IMR-90 (cell line): ENCODE measurements at regions not wholly inside any gene's neighbourhood (a gene's known extent, or its start where the extent isn't known, plus 50 kb on each side); places are given as distances from the start of the nearest gene placed in this dataset.

ENCODE experiments used
- ATAC-seq: fragments of 200-7000 bp; cut with Tn5 transposase; 2 replicates; pipeline ENCODE4 v1.9.1; 2020; ENCODE audit warnings: low read depth, mild to moderate bottlenecking, moderate library complexity
- BruUV-seq: library from RNA; stranded (reverse); fragments of 400-500 nt; replicated peaks from 2 replicates; lab custom pipeline; 2021; lab: Mats Ljungman, UMichigan
- CTCF ChIA-PET: fragments of 300-600 bp; formaldehyde crosslinking; extraction: SDS; loops from one replicate; lab custom pipeline; 2021; ENCODE audit warnings: antibody characterized with exemption; lab: Yijun Ruan, JAX
- POLR2A ChIA-PET: fragments of 300-600 bp; sonication (Branson Sonifier 250); formaldehyde crosslinking; loops from one replicate; lab custom pipeline; 2022; ENCODE audit warnings: antibody characterized with exemption; ENCODE audit not compliant: unreplicated experiment; lab: Charles Lee
- DNase-seq: peaks from one replicate; pipeline ENCODE4 v3.0.0; 2013
- H2AFZ ChIP-seq: replicated peaks from 2 replicates; pipeline ENCODE3; 2013; ENCODE audit warnings: low read length, mild to moderate bottlenecking; ENCODE audit not compliant: poor library complexity
- H2AK5ac ChIP-seq: 2 replicates; pipeline ENCODE4 v1.6.1; 2013; ENCODE audit warnings: low read depth, low read length, inconsistent platforms
- H2AK9ac ChIP-seq: replicated peaks from 2 replicates; pipeline ENCODE3; 2013; ENCODE audit warnings: mild to moderate bottlenecking, low read depth, low read length, moderate library complexity; ENCODE audit not compliant: poor library complexity
- H2BK120ac ChIP-seq: 2 replicates; pipeline ENCODE4 v1.6.1; 2013; ENCODE audit warnings: low read depth, low read length, inconsistent platforms
- H2BK15ac ChIP-seq: 3 replicates; pipeline ENCODE4 v1.6.1; 2013; ENCODE audit warnings: low read depth, low read length, inconsistent platforms
- H2BK20ac ChIP-seq: 2 replicates; pipeline ENCODE4 v1.6.1; 2013; ENCODE audit warnings: low read depth, mild to moderate bottlenecking, inconsistent platforms, low read length, moderate library complexity
- H2BK5ac ChIP-seq: 2 replicates; pipeline ENCODE4 v1.6.1; 2013; ENCODE audit warnings: mild to moderate bottlenecking, low read depth, low read length, inconsistent platforms; ENCODE audit not compliant: poor library complexity, severe bottlenecking
- H3K14ac ChIP-seq: replicated peaks from 2 replicates; pipeline ENCODE4 v1.6.1; 2013; ENCODE audit warnings: low read depth, low read length, inconsistent platforms
- H3K18ac ChIP-seq: 2 replicates; pipeline ENCODE4 v1.6.1; 2013; ENCODE audit warnings: low read depth, low read length, control low read depth
- H3K23ac ChIP-seq: 2 replicates; pipeline ENCODE4 v1.6.1; 2013; ENCODE audit warnings: low read depth, low read length, inconsistent platforms
- H3K27ac ChIP-seq: 2 replicates; pipeline ENCODE4 v1.5.1; 2013; ENCODE audit warnings: mild to moderate bottlenecking, control low read depth, low read length; ENCODE audit not compliant: insufficient read depth
- H3K27me3 ChIP-seq: 2 replicates; pipeline ENCODE4 v1.6.1; 2013; ENCODE audit warnings: low read length; ENCODE audit not compliant: control insufficient read depth, insufficient read depth
- H3K36me3 ChIP-seq: 2 replicates; pipeline ENCODE4 v1.6.1; 2013; ENCODE audit warnings: low read length, mixed read lengths; ENCODE audit not compliant: control insufficient read depth, insufficient read depth
- H3K4ac ChIP-seq: 2 replicates; pipeline ENCODE4 v1.6.1; 2013; ENCODE audit warnings: low read depth, low read length, inconsistent platforms
- H3K4me1 ChIP-seq: 2 replicates; pipeline ENCODE4 v1.6.1; 2013; ENCODE audit warnings: low read length, mixed read lengths; ENCODE audit not compliant: control insufficient read depth, insufficient read depth
- H3K4me2 ChIP-seq: 2 replicates; pipeline ENCODE4 v1.6.1; 2013; ENCODE audit warnings: low read depth, mild to moderate bottlenecking, control low read depth, low read length, moderate library complexity
- H3K4me3 ChIP-seq: 2 replicates; pipeline ENCODE4 v1.5.1; 2013; ENCODE audit warnings: low read depth, mild to moderate bottlenecking, control low read depth, low read length, moderate library complexity; ENCODE audit not compliant: insufficient read depth
- H3K56ac ChIP-seq: 2 replicates; pipeline ENCODE4 v1.6.1; 2013; ENCODE audit warnings: low read length, inconsistent platforms; ENCODE audit not compliant: insufficient read depth; ENCODE audit errors: extremely low read depth
- H3K79me1 ChIP-seq, 2 experiments: 2 replicates each; pipeline ENCODE4 v1.6.1; 2013; ENCODE audit warnings: low read length in 2 of 2, inconsistent platforms in 1 of 2, low read depth in 1 of 2
- H3K9ac ChIP-seq: 2 replicates; pipeline ENCODE4 v1.6.1; 2013; ENCODE audit warnings: low read depth, low read length, control low read depth
- H3K9me1 ChIP-seq: 2 replicates; pipeline ENCODE4 v1.6.1; 2013; ENCODE audit warnings: low read length, inconsistent platforms; ENCODE audit not compliant: insufficient read depth
- H3K9me3 ChIP-seq: 2 replicates; pipeline ENCODE4 v1.6.1; 2013; ENCODE audit warnings: low read length; ENCODE audit not compliant: control insufficient read depth, insufficient read depth
- H4K20me1 ChIP-seq: 2 replicates; pipeline ENCODE4 v1.6.1; 2013; ENCODE audit warnings: low read length, inconsistent platforms; ENCODE audit not compliant: insufficient read depth
- H4K5ac ChIP-seq: 2 replicates; pipeline ENCODE4 v1.6.1; 2013; ENCODE audit warnings: mild to moderate bottlenecking, low read depth, low read length, control low read depth
- H4K8ac ChIP-seq, 2 experiments: 2 replicates each; pipeline ENCODE4 v1.6.1; 2013; ENCODE audit warnings: low read depth in 2 of 2, low read length in 2 of 2, control low read depth in 1 of 2, inconsistent platforms in 1 of 2
- H4K91ac ChIP-seq: 2 replicates; pipeline ENCODE4 v1.6.1; 2013; ENCODE audit warnings: low read depth, low read length, inconsistent platforms; ENCODE audit not compliant: insufficient read depth
- BHLHE40 ChIP-seq: fragments of 150-350 bp; IDR thresholded peaks from 2 replicates; pipeline ENCODE4 v1.6.1; 2016; ENCODE audit warnings: mild to moderate bottlenecking, low read depth, low read length
- CEBPB ChIP-seq: IDR thresholded peaks from 2 replicates; pipeline ENCODE4 v1.6.1; 2012; ENCODE audit warnings: low read depth, low read length, improper control_type of control experiment
- CHD1 ChIP-seq: IDR thresholded peaks from 2 replicates; pipeline ENCODE4 v1.6.1; 2012; ENCODE audit warnings: low read depth, low read length, improper control_type of control experiment
- CTCF ChIP-seq: conservative IDR thresholded peaks from 2 replicates; pipeline ENCODE4 v1.5.1; 2012; ENCODE audit warnings: mild to moderate bottlenecking, low read depth, low read length, improper control_type of control experiment
- ELK1 ChIP-seq: fragments of 150-350 bp; IDR thresholded peaks from 2 replicates; pipeline ENCODE4 v1.6.1; 2016; ENCODE audit warnings: low read depth, mild to moderate bottlenecking, low read length, moderate library complexity, borderline replicate concordance
- MAFK ChIP-seq: IDR thresholded peaks from 2 replicates; pipeline ENCODE4 v1.6.1; 2012; ENCODE audit warnings: low read depth, low read length, improper control_type of control experiment
- MAZ ChIP-seq: IDR thresholded peaks from 2 replicates; pipeline ENCODE4 v1.6.1; 2012; ENCODE audit warnings: low read depth, mild to moderate bottlenecking, low read length, improper control_type of control experiment, moderate library complexity, borderline replicate concordance
- MXI1 ChIP-seq: IDR thresholded peaks from 2 replicates; pipeline ENCODE4 v1.6.1; 2012; ENCODE audit warnings: low read depth, mild to moderate bottlenecking, low read length, moderate library complexity, borderline replicate concordance
- NFE2L2 ChIP-seq: fragments of 150-350 bp; IDR thresholded peaks from 2 replicates; pipeline ENCODE4 v1.6.1; 2016; ENCODE audit warnings: low read depth, mild to moderate bottlenecking, low read length
- POLR2A ChIP-seq: IDR thresholded peaks from 2 replicates; pipeline ENCODE4 v1.6.1; 2012; ENCODE audit warnings: mild to moderate bottlenecking, low read depth, low read length
- RAD21 ChIP-seq: IDR thresholded peaks from 2 replicates; pipeline ENCODE4 v1.6.1; 2012; ENCODE audit warnings: low read length, improper control_type of control experiment
- RCOR1 ChIP-seq: IDR thresholded peaks from 2 replicates; pipeline ENCODE4 v1.6.1; 2012; ENCODE audit warnings: mild to moderate bottlenecking, low read length, improper control_type of control experiment; ENCODE audit not compliant: insufficient replicate concordance
- RFX5 ChIP-seq: IDR thresholded peaks from 2 replicates; pipeline ENCODE4 v1.8.0; 2012; ENCODE audit warnings: low read depth, mild to moderate bottlenecking, low read length, moderate library complexity
- SMC3 ChIP-seq: fragments of 150-350 bp; IDR thresholded peaks from 2 replicates; pipeline ENCODE4 v1.6.1; 2016; ENCODE audit warnings: low read depth, mild to moderate bottlenecking, antibody characterized with exemption, low read length, moderate library complexity
- USF2 ChIP-seq: fragments of 150-350 bp; IDR thresholded peaks from 2 replicates; pipeline ENCODE4 v1.6.1; 2017; ENCODE audit warnings: mild to moderate bottlenecking, antibody characterized with exemption, low read length, low read depth
- WGBS, 2 experiments: methylation state at CpG; one replicate each; pipeline versions ENCODE4 v1.1.5 to v1.1.7; 2013; ENCODE audit warnings: missing lambda C conversion rate in 2 of 2; ENCODE audit not compliant: insufficient read length in 1 of 2; ENCODE audit errors: extremely low coverage in 2 of 2; 5-methylcytosine and 5-hydroxymethylcytosine counted together
- dilution Hi-C: fragments of 300-500 bp; cut with HindIII; formaldehyde crosslinking; loops from one replicate; pipeline ENCODE4 v1.14.3; 2018; ENCODE audit warnings: low sequenced_read_pairs; ENCODE audit not compliant: unreplicated experiment
- in situ Hi-C: fragments of 300-500 bp; cut with MboI; formaldehyde crosslinking; loops from 3 replicates; pipeline ENCODE4 v1.14.3; 2019; ENCODE audit warnings: low sequenced_read_pairs, inconsistent platforms, mixed read lengths
- intact Hi-C: fragments of 100-400 bp; cut with micrococcal nuclease; formaldehyde crosslinking; loops from 2 replicates; pipeline ENCODE4 v1.10.0; 2022

- CTCF ChIA-PET, result no interaction called here
- H3K18ac ChIP-seq, result no peak overlapping the region
- peaks cover 14% of the 10 kb centered on the region for H3K9me3 ChIP-seq
- no peak overlapping the region for H3K4me2 ChIP-seq
- TF ChIP-seq CHD1 (no peak), CTCF (no peak), CEBPB (no peak), MXI1 (no peak), MAZ (no peak), RAD21 (no peak), BHLHE40 (no peak), NFE2L2 (no peak), USF2 (no peak), RFX5 (no peak), RCOR1 (no peak), SMC3 (no peak), ELK1 (no peak), POLR2A (no peak), MAFK (no peak)
- no peaks in the 10 kb centered on the region for H3K79me1 ChIP-seq
- dilution Hi-C loops, result no loop called here
- intact Hi-C loops, result no loop called here
- H3K23ac ChIP-seq, result no peak overlapping the region
- no peak overlapping the region for H3K27ac ChIP-seq
- in situ Hi-C loops, result no loop called here
- H2AK5ac ChIP-seq, result no peak overlapping the region
- H2AK9ac ChIP-seq, result no peak overlapping the region
- H2BK20ac ChIP-seq, result no peak overlapping the region
- H2AFZ ChIP-seq, result no peak overlapping the region
- POLR2A ChIA-PET, result no interaction called here
- H3K9me1 ChIP-seq, result no peaks in the 10 kb centered on the region
- H2BK5ac ChIP-seq, result no peak overlapping the region
- no CpG with 5 or more reads among the region's 2 CpGs for WGBS, 2 experiments
- H3K56ac ChIP-seq, result no peak overlapping the region
- H3K4me1 ChIP-seq, result no peaks in the 10 kb centered on the region
- no peaks in the 10 kb centered on the region for H3K27me3 ChIP-seq
- H2BK15ac ChIP-seq, result no peak overlapping the region
- H4K5ac ChIP-seq, result no peak overlapping the region
- no peak overlapping the region for H4K8ac ChIP-seq
- DNase-seq (no peak), ATAC-seq (no peak)
- H3K4ac ChIP-seq, result no peak overlapping the region
- no peaks in the 10 kb centered on the region for H3K36me3 ChIP-seq
- H2BK120ac ChIP-seq, result no peak overlapping the region
- BruUV-seq, result no TSS peak
- H3K14ac ChIP-seq, result no peak overlapping the region
- no peak overlapping the region for H3K9ac ChIP-seq
- no peak overlapping the region for H3K4me3 ChIP-seq
- H4K91ac ChIP-seq, result no peak overlapping the region
- H4K20me1 ChIP-seq, result no peaks in the 10 kb centered on the region
Observed at GRCh38 chr12:118493962-118494361, 117.6 kb downstream of the SUDS3 start.
